SH-SY5Y (cell line): ENCODE measurements at regions not wholly inside any gene's neighbourhood (a gene's known extent, or its start where the extent isn't known, plus 50 kb on each side); places are given as distances from the start of the nearest gene placed in this dataset.

Experiments used
- GATA2 ChIP-seq: IDR thresholded peaks from 2 replicates; pipeline ENCODE4 v1.6.1; 2011; ENCODE audit warnings: mild to moderate bottlenecking, low read depth, low read length
- GATA3 ChIP-seq: IDR thresholded peaks from 2 replicates; pipeline ENCODE4 v1.6.1; 2011; ENCODE audit warnings: low read depth, mild to moderate bottlenecking, low read length, moderate library complexity

- TF ChIP-seq GATA3 (no peak), GATA2 (no peak)
These were observed 84.2 kb upstream of the EGFL6 start for GRCh38 chrX:13485167-13485566.
